GM12873 (cell line): ENCODE measurements at regions not wholly inside any gene's neighbourhood (a gene's known extent, or its start where the extent isn't known, plus 50 kb on each side); places are given as distances from the start of the nearest gene placed in this dataset.

ENCODE experiments used
- TF ChIP-seq, protein P1 (sequence below): IDR thresholded peaks from 2 replicates; pipeline ENCODE4 v1.5.1; 2012; ENCODE audit warnings: low read depth, mild to moderate bottlenecking, moderate library complexity, low read length, control low read depth; ENCODE audit not compliant: insufficient read depth; ENCODE audit errors: missing control alignments

- TF ChIP-seq, protein P1, sequence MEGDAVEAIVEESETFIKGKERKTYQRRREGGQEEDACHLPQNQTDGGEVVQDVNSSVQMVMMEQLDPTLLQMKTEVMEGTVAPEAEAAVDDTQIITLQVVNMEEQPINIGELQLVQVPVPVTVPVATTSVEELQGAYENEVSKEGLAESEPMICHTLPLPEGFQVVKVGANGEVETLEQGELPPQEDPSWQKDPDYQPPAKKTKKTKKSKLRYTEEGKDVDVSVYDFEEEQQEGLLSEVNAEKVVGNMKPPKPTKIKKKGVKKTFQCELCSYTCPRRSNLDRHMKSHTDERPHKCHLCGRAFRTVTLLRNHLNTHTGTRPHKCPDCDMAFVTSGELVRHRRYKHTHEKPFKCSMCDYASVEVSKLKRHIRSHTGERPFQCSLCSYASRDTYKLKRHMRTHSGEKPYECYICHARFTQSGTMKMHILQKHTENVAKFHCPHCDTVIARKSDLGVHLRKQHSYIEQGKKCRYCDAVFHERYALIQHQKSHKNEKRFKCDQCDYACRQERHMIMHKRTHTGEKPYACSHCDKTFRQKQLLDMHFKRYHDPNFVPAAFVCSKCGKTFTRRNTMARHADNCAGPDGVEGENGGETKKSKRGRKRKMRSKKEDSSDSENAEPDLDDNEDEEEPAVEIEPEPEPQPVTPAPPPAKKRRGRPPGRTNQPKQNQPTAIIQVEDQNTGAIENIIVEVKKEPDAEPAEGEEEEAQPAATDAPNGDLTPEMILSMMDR, result no peak
These were observed 353.0 kb downstream of the BTG1 start for GRCh38 chr12:91792597-91792996.

- TF ChIP-seq, protein P1, result no peak
These were observed 359.0 kb downstream of the BTG1 start for GRCh38 chr12:91786499-91787272.

DNA sequence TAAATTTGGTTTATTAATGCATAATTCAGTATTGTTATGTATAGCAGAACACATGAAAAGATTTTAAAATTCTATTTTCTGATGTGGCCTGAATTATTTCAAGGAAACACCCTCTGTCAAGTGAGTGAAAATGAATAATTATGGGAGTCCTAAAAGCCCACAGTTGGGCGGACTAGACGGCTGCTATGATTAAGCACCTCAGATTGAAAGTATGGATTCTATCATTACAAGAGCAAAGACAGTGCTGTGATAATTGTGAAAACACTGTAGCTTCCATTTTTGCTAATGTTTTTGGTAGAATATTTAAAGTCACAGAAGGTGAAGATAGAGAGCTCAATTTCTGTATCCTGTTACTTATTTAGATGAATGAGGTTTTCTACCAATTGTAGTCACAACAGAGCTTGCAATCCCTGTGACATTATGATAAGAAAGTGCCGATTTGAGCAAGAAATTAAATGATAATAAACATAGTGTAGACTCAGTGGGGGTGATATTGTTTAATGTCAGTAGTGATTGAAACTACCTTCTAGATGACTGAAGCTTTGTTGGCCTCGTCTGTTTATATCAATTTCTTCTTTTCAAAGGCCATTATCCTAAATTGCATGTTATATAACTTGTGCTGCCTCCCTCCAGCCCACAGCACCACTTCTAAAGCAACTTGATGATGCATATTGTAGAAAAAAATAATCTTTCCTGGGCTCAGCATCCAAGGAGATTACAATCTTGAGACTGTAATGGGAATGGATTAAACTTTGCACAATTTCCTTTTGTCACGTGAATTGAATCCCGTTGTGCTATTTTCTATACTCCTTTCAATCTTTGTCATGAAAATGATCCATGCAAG, 359.8 kb downstream of the BTG1 start:
- TF ChIP-seq, protein P1, result no peak

- TF ChIP-seq, protein P1, result no peak
These were observed 364.5 kb downstream of the BTG1 start for GRCh38 chr12:91781114-91781513.

GRCh38 chr12:91778938-91779400, 366.7 kb downstream of the BTG1 start:
- TF ChIP-seq, protein P1, result no peak

GRCh38 chr12:91778091-91778832, 367.4 kb downstream of the BTG1 start:
- TF ChIP-seq, protein P1, result no peak
